Activated CD4-positive, alpha-beta T cell treated with anti-CD3 and anti-CD28 coated beads, Interleukin-2, amount 50 U/mL, for 24 hours (primary cell): ENCODE measurements at regions not wholly inside any gene's neighbourhood (a gene's known extent, or its start where the extent isn't known, plus 50 kb on each side); places are given as distances from the start of the nearest gene placed in this dataset.
"Not testable (repeated sequence)": the region's sequence is repeated elsewhere in the genome, so short reads cannot be mapped to it uniquely, and the experiment has no call there.

Experiments
- DNase-seq, 2 donors: peaks; one replicate each; pipeline ENCODE4 v3.0.0-alpha.2; 2020; ENCODE audit warnings: low read depth in 1 of 2, low spot score in 1 of 2

DNA sequence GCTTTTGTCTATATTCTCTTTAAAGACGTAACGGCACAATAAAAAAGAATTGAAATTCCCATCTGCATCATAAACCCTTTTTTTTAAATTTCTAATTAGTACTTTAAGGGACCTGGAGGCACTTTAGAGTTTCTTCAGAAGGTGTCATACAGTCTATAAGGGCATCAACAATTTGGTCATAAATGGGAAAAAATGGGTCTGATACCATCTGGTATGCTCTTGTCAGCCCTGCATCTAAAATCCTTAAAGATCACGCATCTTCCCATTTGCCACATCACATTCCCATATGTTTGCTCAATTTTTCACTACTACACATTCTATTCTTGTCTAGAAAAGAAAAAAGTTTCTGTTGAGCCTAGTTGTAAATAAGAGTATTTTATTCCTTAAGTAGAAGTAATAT, 53.8 kb downstream of the COX7C start:
- no peak for DNase-seq

- DNase-seq, result no peak
These were observed 56.3 kb downstream of the COX7C start for GRCh38 chr5:86674069-86674468.

DNA sequence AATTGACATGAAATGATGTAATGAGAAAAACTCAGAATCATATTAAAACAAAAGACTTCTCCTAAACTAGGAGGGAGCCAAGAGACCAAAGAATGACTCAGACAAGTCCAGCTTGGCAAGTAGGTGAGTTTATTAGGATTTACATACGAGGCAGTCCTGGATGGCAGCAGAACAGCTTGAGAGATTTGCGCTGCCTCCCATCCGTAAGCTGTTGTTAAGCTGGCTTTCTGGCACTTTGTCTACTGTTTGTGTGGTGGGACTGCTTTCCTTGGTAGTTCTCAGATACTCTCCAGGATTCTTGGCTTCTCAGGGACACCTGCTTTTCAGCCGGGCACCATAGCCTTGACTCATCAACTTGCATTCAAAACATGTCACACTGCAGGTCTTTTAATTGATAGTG, 57.6 kb downstream of the COX7C start:
- DNase-seq, result no peak

DNA sequence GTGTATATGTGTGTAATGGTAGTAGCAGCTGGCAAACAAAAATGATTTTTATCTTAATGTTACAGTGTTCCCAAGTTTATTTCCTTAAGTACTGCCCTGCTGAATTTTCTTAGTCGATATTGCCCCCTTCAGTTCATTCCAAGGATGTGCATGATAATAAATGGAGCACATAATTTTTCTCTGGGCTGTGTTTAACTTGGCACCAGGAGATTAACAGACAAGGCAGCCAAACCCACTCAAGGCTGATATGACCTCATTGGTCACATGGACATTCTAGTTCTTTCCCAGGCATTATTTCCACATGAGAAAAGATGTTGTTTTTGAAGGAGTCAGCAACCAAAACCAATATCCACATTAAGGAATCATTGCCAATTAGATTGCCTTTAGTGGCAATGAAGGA, 61.8 kb downstream of the COX7C start:
- no peak for DNase-seq

DNA sequence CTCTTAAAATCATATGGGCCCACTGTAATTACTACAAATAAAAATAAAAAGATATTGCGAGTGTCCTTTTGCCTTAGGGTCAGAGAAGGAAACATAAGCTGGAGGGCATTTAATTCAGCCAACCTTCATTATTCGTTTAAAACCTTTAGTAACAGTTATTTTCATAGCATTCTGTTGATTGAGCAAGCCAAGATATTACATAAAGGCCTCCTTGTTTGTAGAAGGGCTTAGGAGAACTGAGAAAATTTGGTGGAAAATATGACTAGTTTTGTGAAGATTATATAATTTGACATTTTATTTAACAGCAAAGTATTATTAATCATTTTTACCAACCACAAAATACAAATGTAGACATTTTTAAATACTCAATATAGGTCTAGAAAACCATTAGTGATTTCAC, 62.2 kb downstream of the COX7C start:
- DNase-seq, result no peak

DNA sequence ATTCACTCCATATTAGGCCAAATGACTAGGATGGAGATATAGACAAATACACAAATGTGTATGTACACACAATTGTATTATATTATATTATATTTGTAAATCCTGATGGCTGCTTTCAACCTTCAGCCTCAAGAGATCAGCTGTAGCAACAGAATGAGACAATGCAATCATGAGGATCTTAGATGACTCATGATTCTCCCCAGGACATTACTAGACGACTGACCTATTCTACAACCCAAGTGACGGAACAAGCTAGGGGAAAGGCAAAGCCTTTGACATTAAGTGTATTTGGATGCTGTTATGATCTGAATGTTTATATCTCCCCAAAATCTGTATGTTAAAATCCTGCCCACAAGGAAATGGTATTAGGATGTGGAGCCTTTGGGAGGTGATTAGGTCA, 66.5 kb downstream of the COX7C start:
- no peak for DNase-seq

GRCh38 chr5:86686046-86686445, 68.3 kb downstream of the COX7C start:
- no peak for DNase-seq

GRCh38 chr5:86688406-86688805, 70.7 kb downstream of the COX7C start:
- no peak for DNase-seq

DNA sequence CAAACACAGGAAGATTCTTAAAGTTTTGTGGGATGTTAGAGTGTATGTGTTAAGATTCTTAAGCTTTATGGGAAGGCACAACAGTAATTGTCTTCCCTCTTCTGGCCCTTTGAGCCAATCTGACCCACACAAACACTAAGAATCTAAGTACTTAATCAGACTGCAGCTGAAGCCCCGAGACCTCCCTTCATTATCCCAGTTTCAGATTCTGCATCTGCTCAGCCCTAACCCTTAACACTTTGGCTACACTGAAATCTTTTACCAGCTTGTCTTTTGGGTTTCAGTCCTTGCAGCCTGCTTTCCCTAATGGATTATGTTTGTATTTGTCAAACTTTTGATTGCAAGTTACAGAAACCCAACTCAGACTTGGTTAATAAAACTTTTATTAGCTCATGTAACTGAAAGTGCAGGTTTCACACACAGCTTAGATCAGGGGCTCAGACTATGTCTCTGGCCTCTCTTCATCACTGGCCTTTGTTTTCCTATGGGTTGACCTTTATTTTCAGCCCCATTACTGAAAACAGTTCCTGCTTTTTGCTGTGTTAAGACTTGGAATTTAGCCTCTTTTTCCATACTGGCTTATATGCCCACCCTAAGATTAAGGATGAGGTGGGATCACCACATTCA, 71.5 kb downstream of the COX7C start:
- no peak for DNase-seq

DNA sequence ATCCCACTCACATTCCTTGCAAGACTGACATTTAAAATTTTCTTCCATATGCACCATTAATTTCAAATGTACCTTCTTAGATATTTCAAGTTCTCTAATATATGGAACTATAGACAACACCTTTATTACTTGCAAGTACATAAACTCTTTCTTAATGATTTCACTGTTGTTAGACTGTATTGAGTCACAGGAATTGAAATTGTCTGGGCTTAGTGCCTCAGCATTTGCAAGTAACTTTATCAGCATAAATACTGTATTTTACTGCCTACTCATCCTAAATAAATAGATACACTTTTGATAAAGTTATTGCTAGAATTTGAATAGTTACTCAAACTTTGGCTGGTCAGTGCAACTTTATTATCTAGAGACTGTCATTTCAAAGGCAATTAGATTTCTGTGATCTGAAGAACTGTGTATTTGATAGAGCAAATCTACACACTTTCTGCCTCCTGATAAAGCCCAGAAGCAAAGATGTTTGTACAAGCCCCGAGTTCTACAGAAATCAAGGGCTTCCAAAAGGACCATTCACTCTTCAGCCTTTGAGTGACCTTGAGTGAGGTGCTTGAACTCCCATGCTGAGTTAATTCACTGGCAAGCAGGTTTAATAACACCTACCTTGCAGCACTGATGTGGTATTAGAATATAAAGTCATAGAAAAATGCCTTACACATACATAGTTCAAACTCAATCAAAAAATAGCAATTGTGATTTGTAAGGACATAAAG, 91.6 kb downstream of the COX7C start:
- no peak for DNase-seq

DNA sequence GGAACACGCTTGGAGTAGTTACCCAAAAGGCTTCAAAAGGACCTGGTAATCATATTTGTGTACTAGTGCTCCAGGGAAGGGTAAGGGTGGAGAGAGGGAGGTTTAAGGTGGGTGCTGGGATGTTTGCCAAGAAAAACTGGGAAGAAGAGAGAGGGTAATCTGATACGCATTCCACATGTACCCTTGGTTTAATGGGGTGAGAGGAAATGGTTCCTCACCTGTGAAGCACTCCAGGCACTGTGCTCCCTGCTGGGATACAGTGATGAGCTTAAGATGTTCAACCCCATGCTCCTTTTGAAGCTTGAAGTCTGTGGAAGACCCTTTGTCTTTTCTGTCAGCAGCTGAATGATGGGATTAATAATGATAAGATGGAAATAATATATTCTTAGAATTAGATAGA, 98.4 kb downstream of the COX7C start:
- no peak for DNase-seq

DNA sequence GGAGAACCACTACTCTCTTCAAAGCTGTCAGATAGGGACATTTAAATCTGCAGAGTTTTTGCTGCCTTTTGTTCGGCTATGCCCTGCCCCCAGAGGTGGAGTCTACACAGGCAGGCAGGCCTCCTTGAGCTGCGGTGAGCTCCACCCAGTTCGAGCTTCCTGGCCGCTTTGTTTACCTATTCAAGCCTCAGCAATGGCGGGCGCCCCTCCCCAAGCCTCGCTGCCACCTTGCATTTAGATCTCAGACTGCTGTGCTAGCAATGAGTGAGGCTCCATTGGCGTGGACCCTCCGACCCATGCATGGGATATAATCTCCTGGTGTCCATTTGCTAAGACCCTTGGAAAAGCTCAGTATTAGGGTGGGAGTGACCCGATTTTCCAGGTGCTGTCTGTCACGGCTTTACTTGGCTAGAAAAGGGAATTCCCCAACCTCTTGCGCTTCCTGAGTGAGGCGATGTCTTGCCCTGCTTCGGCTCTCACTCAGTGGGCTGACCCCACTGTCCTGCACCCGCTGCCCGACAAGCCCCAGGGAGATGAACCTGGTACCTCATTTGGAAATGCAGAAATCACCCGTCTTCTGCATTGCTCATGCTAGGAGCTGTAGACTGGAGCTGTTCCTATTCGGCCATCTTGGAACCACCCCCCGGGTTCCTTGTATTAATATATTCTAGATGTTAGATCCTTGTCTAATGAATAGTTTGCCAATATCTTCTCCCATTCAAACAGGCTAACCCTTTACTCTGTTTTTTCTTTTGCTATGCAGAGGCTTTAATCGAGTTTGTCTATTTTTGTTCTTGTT, 113.8 kb downstream of the COX7C start:
- not testable (repeated sequence) for DNase-seq

DNA sequence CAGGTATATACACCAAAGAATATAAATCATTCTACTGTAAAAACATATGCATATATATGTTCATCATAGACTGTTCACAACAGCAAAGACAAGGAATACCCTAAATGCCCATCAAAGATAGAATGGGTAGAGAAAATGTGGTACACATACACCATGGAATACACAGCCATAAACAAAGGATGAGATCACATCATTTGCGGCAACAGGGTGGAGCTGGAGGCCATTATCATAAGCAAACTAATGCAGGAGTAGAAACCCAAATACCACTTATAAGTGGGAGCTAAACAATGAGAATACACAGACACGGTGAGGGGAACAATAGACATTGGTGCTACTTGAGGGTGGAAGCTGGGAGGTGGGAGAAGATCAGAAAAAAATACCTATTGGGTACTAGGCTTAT, 117.6 kb downstream of the COX7C start:
- no peak for DNase-seq

DNA sequence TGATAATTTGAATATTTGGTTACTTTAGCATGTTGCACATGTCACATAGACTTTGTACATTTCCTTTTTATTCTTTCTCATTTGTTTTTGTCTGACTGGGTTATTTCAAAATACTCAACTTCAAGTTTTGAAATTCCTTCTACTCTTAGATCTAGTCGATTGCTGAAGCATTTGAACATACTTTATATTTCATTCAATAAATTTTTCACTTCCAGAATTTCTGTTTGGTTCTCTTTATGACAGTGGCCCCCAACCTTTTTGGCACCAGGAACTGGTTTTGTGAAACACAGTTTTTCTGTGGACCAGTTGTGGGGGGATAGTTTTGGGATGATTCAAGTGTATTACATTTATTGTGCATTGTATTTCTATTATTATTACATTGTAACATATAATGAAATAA, 119.8 kb downstream of the COX7C start:
- no peak for DNase-seq

DNA sequence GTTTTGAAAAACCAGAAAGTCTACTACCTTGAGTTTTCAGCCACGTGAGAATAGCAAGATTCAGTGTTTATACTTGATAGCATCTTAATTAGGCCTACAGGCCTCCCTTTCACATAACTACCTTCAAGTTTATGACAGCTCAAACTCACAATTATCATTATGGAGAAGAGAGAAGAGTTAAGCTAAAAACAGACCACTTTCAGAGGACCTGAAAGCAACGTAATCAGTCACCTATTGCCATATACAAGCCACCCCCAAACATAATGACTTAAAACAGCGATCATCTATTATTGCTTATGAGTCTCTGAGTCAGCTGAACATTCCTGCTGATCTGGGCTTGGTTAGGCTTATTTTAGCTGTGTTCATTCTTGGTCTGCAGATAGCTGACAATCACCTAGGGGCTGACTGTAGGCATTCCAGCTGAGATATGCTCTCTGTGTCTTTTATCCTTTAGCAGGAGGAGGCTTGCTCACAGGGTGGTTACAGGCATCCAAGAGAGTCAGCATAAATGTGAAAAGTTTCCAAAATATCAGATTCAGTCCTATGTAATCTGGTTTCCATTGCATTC, 130.9 kb downstream of the COX7C start:
- DNase-seq, result no peak

- DNase-seq, result no peak
These were observed 132.1 kb downstream of the COX7C start for GRCh38 chr5:86749841-86750240.

DNA sequence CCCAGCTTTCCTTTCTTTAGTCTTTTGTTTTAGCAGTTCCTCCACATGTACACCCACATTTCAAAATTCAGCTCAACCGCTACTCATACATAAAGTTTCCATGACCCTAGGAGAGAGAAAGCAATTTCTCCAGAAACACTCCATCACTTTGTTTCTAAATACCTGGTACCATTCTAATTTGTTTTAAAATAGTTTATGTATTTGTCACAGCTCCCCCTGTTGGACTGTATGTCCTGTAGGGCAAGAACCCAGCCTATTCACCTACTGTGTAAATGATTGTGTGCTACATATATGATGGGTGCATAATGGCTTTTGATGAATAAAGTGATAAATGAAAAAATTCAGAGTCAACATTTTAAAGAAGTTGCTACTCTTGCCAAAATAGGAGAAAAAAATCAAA, 139.1 kb downstream of the COX7C start:
- DNase-seq, result no peak

DNA sequence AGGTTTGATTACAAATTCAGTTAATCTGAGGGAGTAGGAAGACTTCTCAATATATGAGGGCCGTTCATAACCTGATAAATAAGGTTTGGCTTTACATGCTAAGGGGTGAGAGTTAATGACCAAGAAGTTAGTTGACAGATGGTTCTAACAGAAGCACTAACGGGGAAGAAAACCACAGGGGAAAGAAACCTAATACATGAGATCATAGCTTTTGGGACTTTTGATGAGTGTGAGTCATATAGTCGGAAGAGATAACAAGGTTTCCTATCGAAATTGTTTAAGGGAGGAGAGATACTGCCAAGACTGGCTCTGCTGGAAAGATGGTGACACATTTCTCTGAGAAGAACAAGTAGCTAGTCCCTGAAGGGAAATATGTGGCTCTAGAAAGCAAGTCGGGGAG, 140.1 kb downstream of the COX7C start:
- no peak for DNase-seq

DNA sequence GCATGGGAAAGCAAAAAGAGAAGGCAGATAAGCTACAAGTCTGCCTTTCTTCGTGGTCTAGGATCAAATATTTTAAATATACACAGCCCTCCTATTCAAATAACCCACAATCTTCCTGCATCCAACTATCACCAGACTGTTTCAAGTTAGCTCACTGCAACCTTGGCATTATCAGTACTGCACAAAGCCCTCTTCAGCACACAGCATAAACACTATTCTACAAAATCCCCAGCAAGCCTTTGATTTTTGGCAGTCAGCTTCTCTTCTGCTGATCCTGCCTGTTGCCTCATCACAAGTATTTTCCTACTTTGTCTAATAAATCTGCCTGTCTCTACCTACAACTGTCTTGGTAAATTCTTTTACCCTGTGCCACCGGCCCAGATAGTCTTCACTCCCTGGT, 142.9 kb downstream of the COX7C start:
- no peak for DNase-seq

DNA sequence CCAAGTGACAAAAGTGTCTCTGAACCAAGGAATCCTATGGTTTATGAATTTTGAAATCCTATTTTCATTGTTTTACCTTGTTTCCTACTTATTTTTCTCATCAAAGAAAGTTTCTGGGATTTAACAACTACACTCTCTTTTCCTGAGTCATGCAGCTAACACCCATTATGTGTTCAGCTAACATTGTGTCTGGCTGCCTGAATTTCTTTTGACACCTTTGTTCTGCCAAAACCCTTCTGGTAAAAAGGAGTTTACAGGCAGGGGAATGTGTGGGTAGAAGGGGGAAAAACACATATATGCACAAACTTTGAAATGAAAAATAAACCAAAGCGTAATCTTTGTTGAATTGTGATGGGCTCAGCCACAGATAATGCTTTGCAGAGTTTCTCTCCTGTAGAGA, 146.2 kb downstream of the COX7C start:
- no peak for DNase-seq

- no peak for DNase-seq
These were observed 148.2 kb downstream of the COX7C start for GRCh38 chr5:86765778-86766502.
